H9 (cell line): ENCODE measurements at regions not wholly inside any gene's neighbourhood (a gene's known extent, or its start where the extent isn't known, plus 50 kb on each side); places are given as distances from the start of the nearest gene placed in this dataset.

Experiments used
- DNase-seq: peaks from one replicate; pipeline ENCODE4 v3.0.0-alpha.2; 2017
- H2AFZ ChIP-seq: one replicate; pipeline ENCODE4 v1.6.1; 2013; ENCODE audit warnings: mild to moderate bottlenecking, low read length, control low read depth, moderate library complexity
- H2AK5ac ChIP-seq: 2 replicates; pipeline ENCODE4 v1.6.1; 2013; ENCODE audit warnings: low read length, control low read depth, mixed read lengths; ENCODE audit not compliant: insufficient read length
- H2BK120ac ChIP-seq: one replicate; pipeline ENCODE4 v1.6.1; 2013; ENCODE audit warnings: low read depth, mild to moderate bottlenecking, low read length, control low read depth, inconsistent platforms; ENCODE audit not compliant: poor library complexity, severe bottlenecking
- H2BK12ac ChIP-seq: 2 replicates; pipeline ENCODE4 v1.6.1; 2013; ENCODE audit warnings: low read length, control low read depth, mixed read lengths, low read depth; ENCODE audit not compliant: insufficient read length
- H2BK15ac ChIP-seq: 2 replicates; pipeline ENCODE4 v1.6.1; 2013; ENCODE audit warnings: low read depth, low read length, control low read depth
- H2BK20ac ChIP-seq: one replicate; pipeline ENCODE4 v1.6.1; 2013; ENCODE audit warnings: low read depth, mild to moderate bottlenecking, low read length, control low read depth, inconsistent platforms; ENCODE audit not compliant: poor library complexity, severe bottlenecking
- H2BK5ac ChIP-seq: 2 replicates; pipeline ENCODE4 v1.6.1; 2013; ENCODE audit warnings: low read length, control low read depth, mixed read lengths; ENCODE audit not compliant: insufficient read length
- H3K14ac ChIP-seq: 2 replicates; pipeline ENCODE4 v1.6.1; 2013; ENCODE audit warnings: low read length, control low read depth; ENCODE audit not compliant: insufficient read depth
- H3K18ac ChIP-seq: 2 replicates; pipeline ENCODE4 v1.6.1; 2013; ENCODE audit warnings: low read depth, mild to moderate bottlenecking, mixed read lengths, low read length, control low read depth; ENCODE audit not compliant: insufficient read length
- H3K23ac ChIP-seq: 2 replicates; pipeline ENCODE4 v1.6.1; 2013; ENCODE audit warnings: low read length, control low read depth, mixed read lengths, low read depth; ENCODE audit not compliant: insufficient read length
- H3K23me2 ChIP-seq: 2 replicates; pipeline ENCODE4 v1.6.1; 2013; ENCODE audit warnings: low read depth, mild to moderate bottlenecking, mixed read lengths, low read length, control low read depth; ENCODE audit not compliant: insufficient read length, poor library complexity, severe bottlenecking
- H3K27ac ChIP-seq: 2 replicates; pipeline ENCODE4 v1.5.1; 2013; ENCODE audit warnings: low read length, control low read depth, mixed read lengths, low read depth; ENCODE audit not compliant: insufficient read length
- H3K27me3 ChIP-seq: 2 replicates; pipeline ENCODE4 v1.6.1; 2013; ENCODE audit warnings: low read length, control low read depth, inconsistent platforms; ENCODE audit not compliant: insufficient read depth
- H3K4ac ChIP-seq: 2 replicates; pipeline ENCODE4 v1.6.1; 2013; ENCODE audit warnings: low read depth, mild to moderate bottlenecking, control low read depth, inconsistent platforms, low read length, moderate library complexity
- H3K4me1 ChIP-seq: 2 replicates; pipeline ENCODE4 v1.6.1; 2013; ENCODE audit warnings: low read length, control low read depth, inconsistent platforms; ENCODE audit not compliant: insufficient read depth
- H3K4me2 ChIP-seq: 2 replicates; pipeline ENCODE4 v1.6.1; 2013; ENCODE audit warnings: low read length, control low read depth, mixed read lengths; ENCODE audit not compliant: insufficient read length, insufficient read depth
- H3K56ac ChIP-seq: 2 replicates; pipeline ENCODE4 v1.6.1; 2013; ENCODE audit warnings: low read depth, mild to moderate bottlenecking, mixed read lengths, low read length, control low read depth; ENCODE audit not compliant: insufficient read length
- H3K79me1 ChIP-seq: 2 replicates; pipeline ENCODE4 v1.6.1; 2013; ENCODE audit warnings: low read depth, mild to moderate bottlenecking, moderate library complexity, low read length, control low read depth, inconsistent platforms; ENCODE audit not compliant: insufficient read depth, poor library complexity, severe bottlenecking
- H3K79me2 ChIP-seq: 2 replicates; pipeline ENCODE4 v1.6.1; 2013; ENCODE audit warnings: low read length, control low read depth, inconsistent platforms; ENCODE audit not compliant: insufficient read depth
- H3K9ac ChIP-seq: 2 replicates; pipeline ENCODE4 v1.6.1; 2013; ENCODE audit warnings: low read length, control low read depth, mixed read lengths; ENCODE audit not compliant: insufficient read length; ENCODE audit errors: extremely low read depth
- H3K9me3 ChIP-seq: one replicate; pipeline ENCODE4 v1.6.1; 2013; ENCODE audit warnings: low read depth, low read length, inconsistent platforms; ENCODE audit not compliant: control insufficient read depth
- H3T11ph ChIP-seq: one replicate; pipeline ENCODE4 v1.6.1; 2013; ENCODE audit warnings: mild to moderate bottlenecking, low read length, control low read depth, inconsistent platforms
- H4K20me1 ChIP-seq: one replicate; pipeline ENCODE4 v1.6.1; 2013; ENCODE audit not compliant: control insufficient read depth, insufficient read length, insufficient read depth
- H4K5ac ChIP-seq: 2 replicates; pipeline ENCODE4 v1.6.1; 2013; ENCODE audit warnings: low read depth, mild to moderate bottlenecking, mixed read lengths, low read length, control low read depth; ENCODE audit not compliant: insufficient read length
- H4K8ac ChIP-seq: replicated peaks from 2 replicates; pipeline ENCODE4 v1.6.1; 2013; ENCODE audit warnings: low read length, control low read depth, mixed read lengths, low read depth; ENCODE audit not compliant: insufficient read length
- H4K91ac ChIP-seq: 2 replicates; pipeline ENCODE4 v1.6.1; 2013; ENCODE audit warnings: low read depth, mild to moderate bottlenecking, moderate library complexity, mixed read lengths, low read length, control low read depth; ENCODE audit not compliant: insufficient read length
- H3K27ac Mint-ChIP-seq, 3 experiments: 2 replicates in 2 of 3; 3 replicates in 1 of 3; pipeline ENCODE4 v1.8.0; 2020 to 2021; ENCODE audit warnings: mixed read lengths in 3 of 3, mild to moderate bottlenecking in 1 of 3, moderate library complexity in 1 of 3
- H3K27me3 Mint-ChIP-seq: 2 replicates; pipeline ENCODE4 v1.8.0; 2021; ENCODE audit warnings: low read depth, mild to moderate bottlenecking, moderate library complexity, mixed read lengths
- H3K36me3 Mint-ChIP-seq, 3 experiments: 2 replicates in 2 of 3; 3 replicates in 1 of 3; pipeline ENCODE4 v1.8.0; 2020 to 2021; ENCODE audit warnings: low read depth in 3 of 3, mixed read lengths in 3 of 3; ENCODE audit not compliant: insufficient read depth in 1 of 3
- H3K4me1 Mint-ChIP-seq, 2 experiments: 2 replicates each; pipeline ENCODE4 v1.8.0; 2020; ENCODE audit warnings: mixed read lengths in 2 of 2
- H3K4me3 Mint-ChIP-seq, 2 experiments: 2 replicates in 1 of 2; 3 replicates in 1 of 2; pipeline ENCODE4 v1.8.0; 2020 to 2021; ENCODE audit warnings: mild to moderate bottlenecking in 2 of 2, mixed read lengths in 2 of 2, moderate library complexity in 1 of 2
- H3K9me3 Mint-ChIP-seq, 2 experiments: 2 replicates in 1 of 2; 3 replicates in 1 of 2; pipeline ENCODE4 v1.8.0; 2020; ENCODE audit warnings: mild to moderate bottlenecking in 2 of 2, mixed read lengths in 2 of 2, moderate library complexity in 1 of 2
- CTCF ChIP-seq: fragments of 200-600 bp; sonication (generic); conservative IDR thresholded peaks from 3 replicates; pipeline ENCODE4 v1.8.0; 2021; ENCODE audit warnings: antibody characterized with exemption, mild to moderate bottlenecking
- WGBS: extraction: QIAGEN DNeasy Blood & Tissue Kit; methylation state at CpG from one replicate; pipeline ENCODE4 v1.1.7; 2013; ENCODE audit warnings: missing lambda C conversion rate, low lambda C conversion rate, mixed read lengths; ENCODE audit not compliant: insufficient read length; ENCODE audit errors: extremely low coverage; 5-methylcytosine and 5-hydroxymethylcytosine counted together

GRCh38 chr10:110404825-110405224, 92.9 kb upstream of the DUSP5 start:
- Mint-ChIP-seq H3K4me3 (no peak overlapping the region), H3K27me3 (peaks cover 10% of the 10 kb centered on the region), H3K27ac (no peak overlapping the region), H3K4me1 (peaks cover 19 to 25% of the 10 kb centered on the region in 2 experiments), H3K36me3 (no peaks in the 10 kb centered on the region), H3K9me3 (no peaks in the 10 kb centered on the region)
- Histone ChIP-seq H4K91ac (no peak overlapping the region), H4K20me1 (no peaks in the 10 kb centered on the region), H3K56ac (no peak overlapping the region), H2BK20ac (no peak overlapping the region), H3K14ac (no peak overlapping the region; the same call in 1 of the 2 replicates), H2AK5ac (no peak overlapping the region), H3K79me2 (no peaks in the 10 kb centered on the region), H3K4ac (no peak overlapping the region), H3K4me1 (no peaks in the 10 kb centered on the region; the same call in 1 of the 2 replicates), H2BK120ac (no peak overlapping the region), H3K23ac (no peak overlapping the region), H3K4me2 (no peak overlapping the region), H2BK15ac (no peak overlapping the region), H3K18ac (no peak overlapping the region), H3K79me1 (no peaks in the 10 kb centered on the region), H3K27ac (no peak overlapping the region), H3K27me3 (no peaks in the 10 kb centered on the region), H2AFZ (no peak overlapping the region), H3K23me2 (no peaks in the 10 kb centered on the region), H2BK12ac (no peak overlapping the region), H3T11ph (no peak overlapping the region), H4K5ac (no peak overlapping the region), H4K8ac (no peak overlapping the region), H3K9me3 (no peaks in the 10 kb centered on the region), H3K9ac (no peak overlapping the region), H2BK5ac (no peak overlapping the region)
- DNase-seq = no peak
- no peak for TF ChIP-seq CTCF
- WGBS = no CpG with 5 or more reads among the region's 8 CpGs
